Nephron (organoid): ENCODE measurements at regions not wholly inside any gene's neighbourhood (a gene's known extent, or its start where the extent isn't known, plus 50 kb on each side); places are given as distances from the start of the nearest gene placed in this dataset.

ENCODE experiments used
- H3K27ac Mint-ChIP-seq, 3 experiments: 2 replicates each; pipeline ENCODE4 v1.8.0; 2020; ENCODE audit warnings: mixed read lengths in 3 of 3, mild to moderate bottlenecking in 2 of 3, moderate library complexity in 1 of 3
- H3K27me3 Mint-ChIP-seq: 2 replicates; pipeline ENCODE4 v1.8.0; 2021; ENCODE audit warnings: low read depth, mild to moderate bottlenecking, moderate library complexity, mixed read lengths
- H3K36me3 Mint-ChIP-seq: 2 replicates; pipeline ENCODE4 v1.8.0; 2020; ENCODE audit warnings: low read depth, mixed read lengths
- H3K4me1 Mint-ChIP-seq: 2 replicates; pipeline ENCODE4 v1.8.0; 2020; ENCODE audit warnings: mixed read lengths
- H3K4me3 Mint-ChIP-seq, 3 experiments: 2 replicates each; pipeline ENCODE4 v1.8.0; 2020; ENCODE audit warnings: mild to moderate bottlenecking in 3 of 3, mixed read lengths in 3 of 3, moderate library complexity in 2 of 3
- H3K9me3 Mint-ChIP-seq: 2 replicates; pipeline ENCODE4 v1.8.0; 2020; ENCODE audit warnings: mixed read lengths
- CTCF ChIP-seq, 3 experiments: fragments of 200-600 bp; sonication (generic); IDR thresholded peaks; one replicate each; pipeline ENCODE4 v1.5.0; 2021; ENCODE audit warnings: antibody characterized with exemption in 3 of 3; ENCODE audit not compliant: unreplicated experiment in 3 of 3

- Mint-ChIP-seq H3K4me1 (no peaks in the 10 kb centered on the region), H3K4me3 (no peak overlapping the region), H3K27me3 (no peaks in the 10 kb centered on the region), H3K27ac (no peak overlapping the region), H3K36me3 (no peaks in the 10 kb centered on the region), H3K9me3 (peaks cover 6% of the 10 kb centered on the region)
- TF ChIP-seq CTCF (IDR thresholded peaks at IDR 0.05; ENCODE audit: unreplicated experiment in 3 of 3), result no peak
These were observed 1413.8 kb downstream of the SI start for GRCh38 chr3:163664466-163664865.

DNA sequence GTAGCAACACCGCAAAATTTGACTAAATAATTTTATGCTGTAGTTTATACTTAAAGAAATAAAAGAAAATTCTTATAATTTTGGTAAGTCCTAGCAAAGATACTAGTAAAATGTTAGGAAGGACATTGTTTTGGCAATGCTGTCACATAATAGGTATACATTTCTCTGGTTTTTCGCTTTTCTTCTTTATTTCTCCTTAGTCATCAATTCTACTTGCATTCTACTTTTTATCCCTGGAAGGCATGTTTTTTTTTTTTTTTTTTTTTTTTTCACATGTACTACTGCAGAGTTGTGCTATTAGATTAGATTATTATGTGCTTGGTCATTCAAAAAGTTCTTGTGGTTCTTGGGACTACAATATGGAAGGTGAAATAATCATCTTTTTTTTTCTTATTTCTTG is 1421.2 kb downstream of the SI start:
- H3K27me3 Mint-ChIP-seq, result no peaks in the 10 kb centered on the region
- TF ChIP-seq CTCF (IDR thresholded peaks at IDR 0.05; ENCODE audit: unreplicated experiment in 3 of 3), result no peak
- H3K27ac Mint-ChIP-seq, result no peak overlapping the region
- H3K36me3 Mint-ChIP-seq, result no peaks in the 10 kb centered on the region
- H3K4me3 Mint-ChIP-seq, result no peak overlapping the region
- H3K4me1 Mint-ChIP-seq, result no peaks in the 10 kb centered on the region
- no peaks in the 10 kb centered on the region for H3K9me3 Mint-ChIP-seq

DNA sequence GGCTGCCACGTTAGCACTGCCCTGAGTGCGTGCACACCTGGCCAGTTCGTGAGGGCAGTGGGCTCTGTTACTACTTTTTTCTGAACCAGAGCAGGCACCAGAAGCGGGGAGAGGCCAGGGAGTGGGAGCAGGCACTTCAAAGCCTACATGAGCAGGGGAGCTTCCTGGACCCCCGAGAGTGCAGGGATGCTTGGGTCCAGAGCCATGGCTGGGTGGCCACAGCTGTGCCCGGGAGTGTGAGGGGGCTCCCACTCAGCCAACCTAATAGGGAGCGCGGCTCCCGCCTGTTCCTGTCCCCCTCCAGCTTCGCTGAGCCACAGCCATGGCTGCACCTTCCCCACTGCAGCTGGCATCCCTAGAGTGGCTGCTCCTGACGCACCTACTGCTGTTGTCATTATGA is 1423.3 kb downstream of the SI start:
- no peaks in the 10 kb centered on the region for H3K4me1 Mint-ChIP-seq
- H3K36me3 Mint-ChIP-seq, result no peaks in the 10 kb centered on the region
- no peaks in the 10 kb centered on the region for H3K27me3 Mint-ChIP-seq
- no peaks in the 10 kb centered on the region for H3K9me3 Mint-ChIP-seq
- no peak overlapping the region for H3K27ac Mint-ChIP-seq
- no peak overlapping the region for H3K4me3 Mint-ChIP-seq
- TF ChIP-seq CTCF (IDR thresholded peaks at IDR 0.05; ENCODE audit: unreplicated experiment in 3 of 3), result no peak

GRCh38 chr3:163644172-163644571 is 1434.1 kb downstream of the SI start:
- H3K4me3 Mint-ChIP-seq, result no peak overlapping the region
- no peaks in the 10 kb centered on the region for H3K36me3 Mint-ChIP-seq
- H3K4me1 Mint-ChIP-seq, result no peaks in the 10 kb centered on the region
- H3K9me3 Mint-ChIP-seq, result peaks cover 3% of the 10 kb centered on the region
- no peak for TF ChIP-seq CTCF (IDR thresholded peaks at IDR 0.05; ENCODE audit: unreplicated experiment in 3 of 3)
- H3K27ac Mint-ChIP-seq, result no peak overlapping the region
- H3K27me3 Mint-ChIP-seq, result no peaks in the 10 kb centered on the region

- Mint-ChIP-seq H3K27me3 (no peaks in the 10 kb centered on the region), H3K4me1 (no peaks in the 10 kb centered on the region), H3K4me3 (no peak overlapping the region), H3K36me3 (no peaks in the 10 kb centered on the region), H3K27ac (no peak overlapping the region), H3K9me3 (peaks cover 2% of the 10 kb centered on the region)
- TF ChIP-seq CTCF (IDR thresholded peaks at IDR 0.05; ENCODE audit: unreplicated experiment in 3 of 3), result no peak
These were observed 1445.6 kb downstream of the SI start for GRCh38 chr3:163632722-163633121.

DNA sequence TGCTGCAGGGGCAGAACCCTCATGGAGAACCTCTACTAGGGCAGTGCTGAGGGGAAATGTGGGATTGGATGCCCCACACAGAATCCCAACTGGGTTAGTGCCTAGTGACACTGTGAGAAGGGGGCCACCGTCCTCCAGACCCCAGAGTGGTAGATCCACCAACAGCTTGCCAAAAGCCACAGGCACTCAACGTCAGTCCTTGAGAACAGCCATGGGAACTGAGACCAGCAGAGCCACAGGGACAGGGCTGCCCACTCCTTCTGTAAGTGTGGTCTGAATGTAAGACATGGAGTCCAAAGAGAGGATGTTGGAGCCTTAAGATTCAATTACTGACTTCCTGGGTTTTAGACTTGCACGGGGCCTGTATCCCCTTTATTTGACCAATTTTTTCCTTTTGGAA is 1451.5 kb downstream of the SI start:
- Mint-ChIP-seq H3K36me3 (no peaks in the 10 kb centered on the region), H3K4me3 (no peak overlapping the region), H3K9me3 (no peaks in the 10 kb centered on the region), H3K4me1 (no peaks in the 10 kb centered on the region), H3K27ac (no peak overlapping the region), H3K27me3 (no peaks in the 10 kb centered on the region)
- no peak for TF ChIP-seq CTCF (IDR thresholded peaks at IDR 0.05; ENCODE audit: unreplicated experiment in 3 of 3)
